ENCODE measurements at regions not wholly inside any gene's neighbourhood (a gene's known extent, or its start where the extent isn't known, plus 50 kb on each side); places are given as distances from the start of the nearest gene placed in this dataset.

DNA sequence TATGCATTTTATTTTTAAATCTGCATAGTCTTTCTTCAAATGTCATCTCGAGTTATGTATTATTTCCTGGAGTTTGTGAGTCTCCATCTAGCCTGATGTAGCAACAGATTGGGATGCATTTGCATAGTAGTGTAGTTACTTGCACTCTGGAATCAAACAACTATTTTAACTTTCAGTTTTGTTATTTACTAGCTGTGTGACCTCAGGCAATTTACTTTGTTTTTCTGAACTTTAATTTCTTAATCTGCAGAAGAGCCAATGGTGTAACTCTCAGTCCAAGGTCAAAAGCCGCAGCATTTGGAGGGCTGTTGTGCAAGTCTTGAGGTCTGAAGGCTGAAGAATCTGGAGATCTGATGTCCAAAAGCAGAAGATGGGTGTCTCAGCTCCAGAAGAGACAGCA is 175.8 kb upstream of the SORCS1 start:
- TF ChIP-seq, protein P1, sequence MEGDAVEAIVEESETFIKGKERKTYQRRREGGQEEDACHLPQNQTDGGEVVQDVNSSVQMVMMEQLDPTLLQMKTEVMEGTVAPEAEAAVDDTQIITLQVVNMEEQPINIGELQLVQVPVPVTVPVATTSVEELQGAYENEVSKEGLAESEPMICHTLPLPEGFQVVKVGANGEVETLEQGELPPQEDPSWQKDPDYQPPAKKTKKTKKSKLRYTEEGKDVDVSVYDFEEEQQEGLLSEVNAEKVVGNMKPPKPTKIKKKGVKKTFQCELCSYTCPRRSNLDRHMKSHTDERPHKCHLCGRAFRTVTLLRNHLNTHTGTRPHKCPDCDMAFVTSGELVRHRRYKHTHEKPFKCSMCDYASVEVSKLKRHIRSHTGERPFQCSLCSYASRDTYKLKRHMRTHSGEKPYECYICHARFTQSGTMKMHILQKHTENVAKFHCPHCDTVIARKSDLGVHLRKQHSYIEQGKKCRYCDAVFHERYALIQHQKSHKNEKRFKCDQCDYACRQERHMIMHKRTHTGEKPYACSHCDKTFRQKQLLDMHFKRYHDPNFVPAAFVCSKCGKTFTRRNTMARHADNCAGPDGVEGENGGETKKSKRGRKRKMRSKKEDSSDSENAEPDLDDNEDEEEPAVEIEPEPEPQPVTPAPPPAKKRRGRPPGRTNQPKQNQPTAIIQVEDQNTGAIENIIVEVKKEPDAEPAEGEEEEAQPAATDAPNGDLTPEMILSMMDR (IDR thresholded peaks at IDR 0.05 in 8 of 11, conservative IDR thresholded peaks at IDR 0.05 in 3 of 11), result no peak
- no peak for TF ChIP-seq POLR2A (IDR thresholded peaks at IDR 0.05)

Data from spleen (tissue), 7 donors.